Glomerular endothelial cell (primary cell): ENCODE measurements at regions not wholly inside any gene's neighbourhood (a gene's known extent, or its start where the extent isn't known, plus 50 kb on each side); places are given as distances from the start of the nearest gene placed in this dataset.
"Not testable (repeated sequence)": the region's sequence is repeated elsewhere in the genome, so short reads cannot be mapped to it uniquely, and the experiment has no call there.

Experiments
- DNase-seq: peaks from one replicate; pipeline ENCODE4 v3.0.0-alpha.2; 2011; ENCODE audit warnings: low read depth, low spot score; ENCODE audit errors: extremely low read depth

DNA sequence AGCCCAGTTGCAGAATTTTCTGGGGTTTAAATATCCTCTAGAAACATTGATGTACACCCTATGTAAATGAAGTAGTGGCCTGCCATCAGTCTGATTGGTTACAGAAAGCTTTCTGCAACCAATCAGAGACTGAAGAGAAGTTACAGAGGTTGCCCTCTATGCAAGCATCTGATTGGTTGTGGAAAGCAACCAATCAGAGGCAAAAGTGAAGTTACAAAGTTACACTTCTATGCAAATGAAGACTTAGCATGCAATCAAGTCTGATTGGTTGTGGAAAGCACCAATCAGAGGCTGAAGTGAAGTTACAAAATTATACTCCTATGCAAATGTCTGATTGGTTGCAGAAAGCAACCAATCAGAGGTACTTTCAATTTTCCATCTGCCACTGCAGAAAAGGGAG lies 51.9 kb upstream of the USP9X start:
- DNase-seq: no peak

DNA sequence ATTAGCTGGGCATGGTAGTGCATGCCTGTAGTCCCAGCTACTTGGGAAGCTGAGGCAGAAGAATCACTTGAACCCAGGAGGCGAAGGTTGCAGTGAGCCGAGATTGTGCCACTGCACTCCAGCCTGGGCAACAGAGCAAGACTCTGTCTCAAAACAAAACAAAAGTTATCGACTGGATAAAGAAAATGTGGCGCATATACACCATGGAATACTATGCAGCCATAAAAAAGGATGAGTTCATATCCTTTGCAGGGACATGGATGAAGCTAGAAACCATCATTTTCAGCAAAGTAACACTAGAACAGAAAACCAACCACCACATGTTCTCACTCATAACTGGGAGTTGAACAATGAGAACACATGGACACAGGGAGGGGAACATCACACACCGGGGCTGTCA lies 50.3 kb upstream of the USP9X start:
- DNase-seq: not testable (repeated sequence)
